SK-N-SH (cell line): ENCODE measurements at regions not wholly inside any gene's neighbourhood (a gene's known extent, or its start where the extent isn't known, plus 50 kb on each side); places are given as distances from the start of the nearest gene placed in this dataset.

Source experiments
- CTCF ChIA-PET: fragments of 300-600, 350-600 bp; formaldehyde crosslinking; extraction: SDS; loops from one replicate; lab custom pipeline; 2021; lab: Yijun Ruan, JAX
- POLR2A ChIA-PET: fragments of 350-600 bp; sonication (Branson Sonifier 250); formaldehyde crosslinking; extraction: SDS; loops from one replicate; lab custom pipeline; 2020; ENCODE audit warnings: antibody characterized with exemption, inconsistent platforms; lab: Yijun Ruan, JAX
- DNase-seq: peaks from one replicate; pipeline ENCODE4 v3.0.0; 2012
- H2AFZ ChIP-seq: fragments of 200-600 bp; sonication (generic); 2 replicates; pipeline ENCODE4 v1.8.1; 2016; ENCODE audit warnings: antibody characterized with exemption, mild to moderate bottlenecking, low read depth
- H3F3A ChIP-seq: fragments of 200-600 bp; sonication (generic); replicated peaks from 2 replicates; pipeline ENCODE3; 2016; ENCODE audit warnings: antibody characterized with exemption, mild to moderate bottlenecking; ENCODE audit not compliant: insufficient read depth
- H3K27ac ChIP-seq, 2 experiments: fragments of 200-500 bp in 1 of 2; fragments of 200-600 bp in 1 of 2; sonication (Bioruptor generic) in 1 of 2; sonication (generic), shearing (Covaris generic) in 1 of 2; 2 replicates each; pipeline versions ENCODE4 v1.5.1 to v1.6.1; 2014 to 2016; ENCODE audit warnings: low read depth in 2 of 2, inconsistent platforms in 1 of 2, low read length in 1 of 2, mild to moderate bottlenecking in 1 of 2, mixed read lengths in 1 of 2
- H3K27me3 ChIP-seq: fragments of 200-600 bp; sonication (generic), shearing (Covaris generic); 2 replicates; pipeline ENCODE4 v1.6.1; 2016; ENCODE audit warnings: mixed run types; ENCODE audit not compliant: insufficient read depth
- H3K36me3 ChIP-seq, 2 experiments: fragments of 200-500 bp in 1 of 2; fragments of 200-600 bp in 1 of 2; sonication (Bioruptor generic) in 1 of 2; sonication (generic) in 1 of 2; replicated peaks in 1 of 2; 2 replicates each; pipeline versions ENCODE3 to v1.5.1; 2014 to 2016; ENCODE audit warnings: low read length in 1 of 2, mild to moderate bottlenecking in 1 of 2; ENCODE audit not compliant: insufficient read depth in 2 of 2, control insufficient read depth in 1 of 2
- H3K4me1 ChIP-seq, 2 experiments: fragments of 200-500 bp in 1 of 2; fragments of 200-600 bp in 1 of 2; sonication (Bioruptor generic) in 1 of 2; sonication (generic), shearing (Covaris generic) in 1 of 2; 2 replicates each; pipeline versions ENCODE4 v1.5.1 to v1.6.1; 2014 to 2016; ENCODE audit warnings: low read depth in 1 of 2, low read length in 1 of 2, mixed run types in 1 of 2; ENCODE audit not compliant: insufficient read depth in 2 of 2, control insufficient read depth in 1 of 2
- H3K4me2 ChIP-seq: fragments of 200-600 bp; sonication (generic), shearing (Covaris generic); 2 replicates; pipeline ENCODE4 v1.6.1; 2017; ENCODE audit warnings: mixed run types
- H3K4me3 ChIP-seq, 2 experiments: fragments of 200-500 bp in 1 of 2; fragments of 200-600 bp in 1 of 2; sonication (Bioruptor generic) in 1 of 2; sonication (generic), shearing (Covaris generic) in 1 of 2; 2 replicates each; pipeline versions ENCODE4 v1.5.1 to v1.8.1; 2014 to 2016; ENCODE audit warnings: low read depth in 2 of 2, inconsistent platforms in 1 of 2, low read length in 1 of 2, mild to moderate bottlenecking in 1 of 2, mixed read lengths in 1 of 2, moderate library complexity in 1 of 2
- H3K79me2 ChIP-seq: fragments of 200-600 bp; sonication (generic); 2 replicates; pipeline ENCODE4 v1.8.1; 2017; ENCODE audit warnings: mild to moderate bottlenecking; ENCODE audit not compliant: insufficient read depth
- H3K9ac ChIP-seq: fragments of 200-600 bp; sonication (generic); 2 replicates; pipeline ENCODE4 v1.6.1; 2017; ENCODE audit warnings: mixed run types
- H3K9me2 ChIP-seq: fragments of 200-600 bp; sonication (generic); 2 replicates; pipeline ENCODE4 v1.6.1; 2017; ENCODE audit warnings: mixed run types
- H3K9me3 ChIP-seq: fragments of 200-600 bp; sonication (generic); 2 replicates; pipeline ENCODE4 v1.6.1; 2017; ENCODE audit warnings: mixed run types, mild to moderate bottlenecking, moderate library complexity
- H4K20me1 ChIP-seq: fragments of 200-600 bp; sonication (generic); 2 replicates; pipeline ENCODE4 v1.6.1; 2017; ENCODE audit warnings: mild to moderate bottlenecking, mixed run types; ENCODE audit not compliant: insufficient read depth
- EZH2phosphoT487 ChIP-seq: fragments of 200-600 bp; sonication (generic); IDR thresholded peaks from 2 replicates; pipeline ENCODE4 v1.6.1; 2017; ENCODE audit warnings: low read depth, mixed run types, mild to moderate bottlenecking, antibody characterized with exemption, moderate library complexity, borderline replicate concordance
- FOSL2 ChIP-seq: IDR thresholded peaks from 2 replicates; pipeline ENCODE4 v1.4.0; 2012; ENCODE audit warnings: low read depth, mild to moderate bottlenecking, moderate library complexity, borderline replicate concordance
- JUND ChIP-seq: IDR thresholded peaks from 2 replicates; pipeline ENCODE4 v1.4.0; 2012
- MEF2A ChIP-seq: IDR thresholded peaks from 2 replicates; pipeline ENCODE4 v1.4.0; 2012; ENCODE audit warnings: low read depth, borderline replicate concordance
- NRF1 ChIP-seq: IDR thresholded peaks from 2 replicates; pipeline ENCODE4 v1.6.1; 2012; ENCODE audit warnings: low read depth, mild to moderate bottlenecking, low read length
- POLR2AphosphoS5 ChIP-seq: IDR thresholded peaks from 2 replicates; pipeline ENCODE4 v1.6.1; 2012; ENCODE audit warnings: low read depth, low read length
- RCOR1 ChIP-seq: fragments of 150-350 bp; IDR thresholded peaks from 2 replicates; pipeline ENCODE4 v1.6.1; 2017; ENCODE audit warnings: antibody characterized with exemption, low read length
- RFX5 ChIP-seq: IDR thresholded peaks from 2 replicates; pipeline ENCODE4 v1.6.1; 2012; ENCODE audit warnings: mild to moderate bottlenecking, improper control_type of control experiment, low read length
- RXRA ChIP-seq: IDR thresholded peaks from 2 replicates; pipeline ENCODE4 v1.4.0; 2012; ENCODE audit warnings: low read depth, mild to moderate bottlenecking, borderline replicate concordance
- SMC3 ChIP-seq: IDR thresholded peaks from 2 replicates; pipeline ENCODE4 v1.6.1; 2012; ENCODE audit warnings: low read depth, low read length, improper control_type of control experiment
- YY1 ChIP-seq: IDR thresholded peaks from 2 replicates; pipeline ENCODE4 v1.4.0; 2012; ENCODE audit warnings: low read depth, mild to moderate bottlenecking
- WGBS: methylation state at CpG from one replicate; pipeline ENCODE4 v1.1.6; 2017; ENCODE audit warnings: low lambda C conversion rate; 5-methylcytosine and 5-hydroxymethylcytosine counted together
- TF ChIP-seq, protein P1 (sequence below): IDR thresholded peaks from 2 replicates; pipeline ENCODE4 v1.6.1; 2012; ENCODE audit warnings: mild to moderate bottlenecking, low read depth, low read length, moderate library complexity
- TF ChIP-seq, protein P2 (sequence below): fragments of 150-350 bp; IDR thresholded peaks from 2 replicates; pipeline ENCODE4 v1.6.1; 2017; ENCODE audit warnings: antibody characterized with exemption, low read length, low read depth, borderline replicate concordance
- TF ChIP-seq, protein P3 (sequence below): IDR thresholded peaks from 2 replicates; pipeline ENCODE4; 2012
- TF ChIP-seq, protein P4 (sequence below): fragments of 200-600 bp; sonication (generic); IDR thresholded peaks from 2 replicates; pipeline ENCODE4 v1.6.1; 2017; ENCODE audit warnings: antibody characterized with exemption, mild to moderate bottlenecking, moderate library complexity

DNA sequence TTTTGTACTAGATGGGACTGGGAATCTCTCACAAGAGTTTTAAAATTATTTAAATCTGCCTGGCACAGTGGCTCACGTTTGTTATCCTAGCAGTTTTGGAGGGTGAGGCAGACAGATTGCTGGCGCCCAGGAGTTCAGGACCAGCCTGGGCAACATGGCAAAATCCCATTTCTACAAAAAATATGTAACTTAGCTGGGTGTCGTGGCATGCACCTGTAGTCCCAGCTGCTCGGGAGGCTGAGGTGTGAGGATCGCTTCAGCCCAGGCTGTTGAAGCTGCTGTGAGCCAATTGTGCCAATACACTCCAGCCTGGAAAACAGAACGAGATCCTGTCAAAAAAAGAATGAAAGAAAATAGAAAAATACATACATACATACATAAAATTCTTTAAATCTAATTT lies 685.7 kb upstream of the PIK3C3 start:
- H3K4me2 ChIP-seq, result no peak overlapping the region
- H3K27ac ChIP-seq, result no peak overlapping the region
- no peaks in the 10 kb centered on the region for H4K20me1 ChIP-seq
- 49% methylated on average over 6 of the region's 6 CpGs for WGBS
- no peaks in the 10 kb centered on the region for H3F3A ChIP-seq
- ChIA-PET CTCF (no interaction called here), POLR2A (no interaction called here)
- H3K36me3 ChIP-seq, result no peaks in the 10 kb centered on the region
- H2AFZ ChIP-seq, result no peak overlapping the region
- H3K9ac ChIP-seq, result no peak overlapping the region
- TF ChIP-seq, protein P1, sequence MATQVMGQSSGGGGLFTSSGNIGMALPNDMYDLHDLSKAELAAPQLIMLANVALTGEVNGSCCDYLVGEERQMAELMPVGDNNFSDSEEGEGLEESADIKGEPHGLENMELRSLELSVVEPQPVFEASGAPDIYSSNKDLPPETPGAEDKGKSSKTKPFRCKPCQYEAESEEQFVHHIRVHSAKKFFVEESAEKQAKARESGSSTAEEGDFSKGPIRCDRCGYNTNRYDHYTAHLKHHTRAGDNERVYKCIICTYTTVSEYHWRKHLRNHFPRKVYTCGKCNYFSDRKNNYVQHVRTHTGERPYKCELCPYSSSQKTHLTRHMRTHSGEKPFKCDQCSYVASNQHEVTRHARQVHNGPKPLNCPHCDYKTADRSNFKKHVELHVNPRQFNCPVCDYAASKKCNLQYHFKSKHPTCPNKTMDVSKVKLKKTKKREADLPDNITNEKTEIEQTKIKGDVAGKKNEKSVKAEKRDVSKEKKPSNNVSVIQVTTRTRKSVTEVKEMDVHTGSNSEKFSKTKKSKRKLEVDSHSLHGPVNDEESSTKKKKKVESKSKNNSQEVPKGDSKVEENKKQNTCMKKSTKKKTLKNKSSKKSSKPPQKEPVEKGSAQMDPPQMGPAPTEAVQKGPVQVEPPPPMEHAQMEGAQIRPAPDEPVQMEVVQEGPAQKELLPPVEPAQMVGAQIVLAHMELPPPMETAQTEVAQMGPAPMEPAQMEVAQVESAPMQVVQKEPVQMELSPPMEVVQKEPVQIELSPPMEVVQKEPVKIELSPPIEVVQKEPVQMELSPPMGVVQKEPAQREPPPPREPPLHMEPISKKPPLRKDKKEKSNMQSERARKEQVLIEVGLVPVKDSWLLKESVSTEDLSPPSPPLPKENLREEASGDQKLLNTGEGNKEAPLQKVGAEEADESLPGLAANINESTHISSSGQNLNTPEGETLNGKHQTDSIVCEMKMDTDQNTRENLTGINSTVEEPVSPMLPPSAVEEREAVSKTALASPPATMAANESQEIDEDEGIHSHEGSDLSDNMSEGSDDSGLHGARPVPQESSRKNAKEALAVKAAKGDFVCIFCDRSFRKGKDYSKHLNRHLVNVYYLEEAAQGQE, result no peak
- TF ChIP-seq POLR2AphosphoS5 (no peak), FOSL2 (no peak), RFX5 (no peak), SMC3 (no peak), RXRA (no peak)
- TF ChIP-seq, protein P2, sequence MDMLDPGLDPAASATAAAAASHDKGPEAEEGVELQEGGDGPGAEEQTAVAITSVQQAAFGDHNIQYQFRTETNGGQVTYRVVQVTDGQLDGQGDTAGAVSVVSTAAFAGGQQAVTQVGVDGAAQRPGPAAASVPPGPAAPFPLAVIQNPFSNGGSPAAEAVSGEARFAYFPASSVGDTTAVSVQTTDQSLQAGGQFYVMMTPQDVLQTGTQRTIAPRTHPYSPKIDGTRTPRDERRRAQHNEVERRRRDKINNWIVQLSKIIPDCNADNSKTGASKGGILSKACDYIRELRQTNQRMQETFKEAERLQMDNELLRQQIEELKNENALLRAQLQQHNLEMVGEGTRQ, result no peak
- no peaks in the 10 kb centered on the region for H3K79me2 ChIP-seq
- DNase-seq, result no peak
- H3K4me3 ChIP-seq, result no peak overlapping the region
- H3K4me1 ChIP-seq, result no peaks in the 10 kb centered on the region
- no peaks in the 10 kb centered on the region for H3K27me3 ChIP-seq
- no peaks in the 10 kb centered on the region for H3K9me2 ChIP-seq
- H3K9me3 ChIP-seq, result no peaks in the 10 kb centered on the region

DNA sequence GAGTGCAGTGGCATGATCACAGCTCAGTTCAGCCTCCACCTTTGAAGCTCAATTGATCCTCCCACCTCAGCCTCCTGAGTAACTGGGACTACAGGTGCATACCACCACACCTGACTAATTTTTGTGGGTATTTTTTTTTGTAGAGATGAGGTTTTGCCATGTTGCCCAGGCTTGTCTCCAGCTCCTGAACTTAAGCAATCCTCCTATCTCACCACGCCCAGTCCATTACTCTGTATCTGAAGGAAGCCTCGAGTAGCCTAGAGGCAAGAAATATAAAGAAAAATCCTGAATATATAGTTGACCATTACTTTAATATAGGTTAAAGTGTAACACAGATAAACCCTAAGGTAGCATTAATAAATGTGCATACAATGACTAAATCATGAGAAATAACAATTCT lies 686.8 kb upstream of the PIK3C3 start:
- TF ChIP-seq EZH2phosphoT487 (no peak), YY1 (no peak), MEF2A (no peak), RCOR1 (no peak), RFX5 (no peak), NRF1 (no peak), JUND (no peak)
- TF ChIP-seq, protein P3, sequence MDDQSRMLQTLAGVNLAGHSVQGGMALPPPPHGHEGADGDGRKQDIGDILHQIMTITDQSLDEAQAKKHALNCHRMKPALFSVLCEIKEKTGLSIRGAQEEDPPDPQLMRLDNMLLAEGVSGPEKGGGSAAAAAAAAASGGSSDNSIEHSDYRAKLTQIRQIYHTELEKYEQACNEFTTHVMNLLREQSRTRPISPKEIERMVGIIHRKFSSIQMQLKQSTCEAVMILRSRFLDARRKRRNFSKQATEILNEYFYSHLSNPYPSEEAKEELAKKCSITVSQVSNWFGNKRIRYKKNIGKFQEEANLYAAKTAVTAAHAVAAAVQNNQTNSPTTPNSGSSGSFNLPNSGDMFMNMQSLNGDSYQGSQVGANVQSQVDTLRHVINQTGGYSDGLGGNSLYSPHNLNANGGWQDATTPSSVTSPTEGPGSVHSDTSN, result no peak
- TF ChIP-seq, protein P1, result no peak
- TF ChIP-seq, protein P4, sequence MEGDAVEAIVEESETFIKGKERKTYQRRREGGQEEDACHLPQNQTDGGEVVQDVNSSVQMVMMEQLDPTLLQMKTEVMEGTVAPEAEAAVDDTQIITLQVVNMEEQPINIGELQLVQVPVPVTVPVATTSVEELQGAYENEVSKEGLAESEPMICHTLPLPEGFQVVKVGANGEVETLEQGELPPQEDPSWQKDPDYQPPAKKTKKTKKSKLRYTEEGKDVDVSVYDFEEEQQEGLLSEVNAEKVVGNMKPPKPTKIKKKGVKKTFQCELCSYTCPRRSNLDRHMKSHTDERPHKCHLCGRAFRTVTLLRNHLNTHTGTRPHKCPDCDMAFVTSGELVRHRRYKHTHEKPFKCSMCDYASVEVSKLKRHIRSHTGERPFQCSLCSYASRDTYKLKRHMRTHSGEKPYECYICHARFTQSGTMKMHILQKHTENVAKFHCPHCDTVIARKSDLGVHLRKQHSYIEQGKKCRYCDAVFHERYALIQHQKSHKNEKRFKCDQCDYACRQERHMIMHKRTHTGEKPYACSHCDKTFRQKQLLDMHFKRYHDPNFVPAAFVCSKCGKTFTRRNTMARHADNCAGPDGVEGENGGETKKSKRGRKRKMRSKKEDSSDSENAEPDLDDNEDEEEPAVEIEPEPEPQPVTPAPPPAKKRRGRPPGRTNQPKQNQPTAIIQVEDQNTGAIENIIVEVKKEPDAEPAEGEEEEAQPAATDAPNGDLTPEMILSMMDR, result no peak
- H3K4me3 ChIP-seq, result no peak overlapping the region
- no peaks in the 10 kb centered on the region for H3K4me1 ChIP-seq
- no peak overlapping the region for H3K27ac ChIP-seq
- no peaks in the 10 kb centered on the region for H3K79me2 ChIP-seq
- no peaks in the 10 kb centered on the region for H3K36me3 ChIP-seq
- no peaks in the 10 kb centered on the region for H3K27me3 ChIP-seq
- no peaks in the 10 kb centered on the region for H3K9me3 ChIP-seq
- DNase-seq, result no peak
- ChIA-PET CTCF (no interaction called here), POLR2A (no interaction called here)
- WGBS, result 49% methylated on average over 2 of the region's 2 CpGs
- no peak overlapping the region for H3K4me2 ChIP-seq
- no peak overlapping the region for H2AFZ ChIP-seq
- H3F3A ChIP-seq, result no peaks in the 10 kb centered on the region
- no peaks in the 10 kb centered on the region for H3K9me2 ChIP-seq
- H3K9ac ChIP-seq, result no peak overlapping the region
- H4K20me1 ChIP-seq, result no peaks in the 10 kb centered on the region
